ENCODE measurements at regions not wholly inside any gene's neighbourhood (a gene's known extent, or its start where the extent isn't known, plus 50 kb on each side); places are given as distances from the start of the nearest gene placed in this dataset.

DNA sequence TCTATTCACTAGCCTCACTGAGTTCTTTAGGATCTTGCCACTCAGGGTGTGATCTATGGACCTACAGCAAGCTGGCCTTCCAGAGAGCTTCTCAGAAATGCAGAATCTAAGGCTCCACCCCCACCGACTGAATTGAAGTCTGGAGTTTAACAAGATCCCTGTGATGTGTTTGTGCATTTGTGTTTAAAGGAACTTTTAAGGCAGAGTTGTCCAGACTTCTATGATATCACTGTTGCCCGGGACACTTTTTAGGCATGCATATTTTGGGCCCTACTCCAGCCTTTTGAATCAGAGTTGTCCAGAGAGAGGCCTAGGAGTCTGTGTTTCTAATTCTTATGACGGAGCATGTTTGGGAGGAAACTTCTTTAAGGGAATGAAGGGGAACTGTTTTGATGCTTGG lies 232.3 kb downstream of the QKI start:
- TF ChIP-seq, protein P1, sequence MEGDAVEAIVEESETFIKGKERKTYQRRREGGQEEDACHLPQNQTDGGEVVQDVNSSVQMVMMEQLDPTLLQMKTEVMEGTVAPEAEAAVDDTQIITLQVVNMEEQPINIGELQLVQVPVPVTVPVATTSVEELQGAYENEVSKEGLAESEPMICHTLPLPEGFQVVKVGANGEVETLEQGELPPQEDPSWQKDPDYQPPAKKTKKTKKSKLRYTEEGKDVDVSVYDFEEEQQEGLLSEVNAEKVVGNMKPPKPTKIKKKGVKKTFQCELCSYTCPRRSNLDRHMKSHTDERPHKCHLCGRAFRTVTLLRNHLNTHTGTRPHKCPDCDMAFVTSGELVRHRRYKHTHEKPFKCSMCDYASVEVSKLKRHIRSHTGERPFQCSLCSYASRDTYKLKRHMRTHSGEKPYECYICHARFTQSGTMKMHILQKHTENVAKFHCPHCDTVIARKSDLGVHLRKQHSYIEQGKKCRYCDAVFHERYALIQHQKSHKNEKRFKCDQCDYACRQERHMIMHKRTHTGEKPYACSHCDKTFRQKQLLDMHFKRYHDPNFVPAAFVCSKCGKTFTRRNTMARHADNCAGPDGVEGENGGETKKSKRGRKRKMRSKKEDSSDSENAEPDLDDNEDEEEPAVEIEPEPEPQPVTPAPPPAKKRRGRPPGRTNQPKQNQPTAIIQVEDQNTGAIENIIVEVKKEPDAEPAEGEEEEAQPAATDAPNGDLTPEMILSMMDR (IDR thresholded peaks at IDR 0.05; ENCODE audit: insufficient read depth, low read depth, low read length) = no peak
- TF ChIP-seq EZH2 (IDR thresholded peaks at IDR 0.05; ENCODE audit: insufficient read depth, low read length) = no peak
